ENCODE measurements at regions not wholly inside any gene's neighbourhood (a gene's known extent, or its start where the extent isn't known, plus 50 kb on each side); places are given as distances from the start of the nearest gene placed in this dataset.

DNA sequence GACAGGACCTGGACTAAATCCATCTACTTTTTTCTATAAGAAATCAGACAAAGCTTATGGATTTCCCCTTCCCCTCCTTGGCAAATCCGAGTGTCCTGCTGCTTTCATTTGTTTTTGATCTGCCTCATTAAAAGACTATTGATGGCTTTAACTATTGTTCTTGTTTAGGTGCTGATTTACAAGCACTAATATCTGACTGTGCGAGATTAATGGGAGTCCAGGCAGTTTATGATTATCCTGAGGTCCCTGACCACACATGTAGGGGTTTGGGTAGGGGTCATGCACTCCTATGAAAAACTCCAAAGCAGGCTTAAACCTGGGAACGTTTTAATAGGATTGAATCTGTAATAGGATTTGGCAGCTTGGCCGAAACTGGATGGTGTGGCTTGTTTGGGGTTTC, 317.5 kb upstream of the POU3F2 start:
- Histone ChIP-seq H3K4me3 (no peak overlapping the region), H3K27me3 (no peaks in the 10 kb centered on the region), H3K4me1 (no peaks in the 10 kb centered on the region), H3K9me3 (no peaks in the 10 kb centered on the region), H3K36me3 (ENCODE audit: low read depth, missing control alignments) (no peaks in the 10 kb centered on the region), H3K27ac (no peak overlapping the region)
- intact Hi-C loops (cut with DNase I; ENCODE audit: low total_unique reads): no loop called here
- TF ChIP-seq, protein P1, sequence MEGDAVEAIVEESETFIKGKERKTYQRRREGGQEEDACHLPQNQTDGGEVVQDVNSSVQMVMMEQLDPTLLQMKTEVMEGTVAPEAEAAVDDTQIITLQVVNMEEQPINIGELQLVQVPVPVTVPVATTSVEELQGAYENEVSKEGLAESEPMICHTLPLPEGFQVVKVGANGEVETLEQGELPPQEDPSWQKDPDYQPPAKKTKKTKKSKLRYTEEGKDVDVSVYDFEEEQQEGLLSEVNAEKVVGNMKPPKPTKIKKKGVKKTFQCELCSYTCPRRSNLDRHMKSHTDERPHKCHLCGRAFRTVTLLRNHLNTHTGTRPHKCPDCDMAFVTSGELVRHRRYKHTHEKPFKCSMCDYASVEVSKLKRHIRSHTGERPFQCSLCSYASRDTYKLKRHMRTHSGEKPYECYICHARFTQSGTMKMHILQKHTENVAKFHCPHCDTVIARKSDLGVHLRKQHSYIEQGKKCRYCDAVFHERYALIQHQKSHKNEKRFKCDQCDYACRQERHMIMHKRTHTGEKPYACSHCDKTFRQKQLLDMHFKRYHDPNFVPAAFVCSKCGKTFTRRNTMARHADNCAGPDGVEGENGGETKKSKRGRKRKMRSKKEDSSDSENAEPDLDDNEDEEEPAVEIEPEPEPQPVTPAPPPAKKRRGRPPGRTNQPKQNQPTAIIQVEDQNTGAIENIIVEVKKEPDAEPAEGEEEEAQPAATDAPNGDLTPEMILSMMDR (IDR thresholded peaks at IDR 0.05): no peak
- DNase-seq: no peak
- WGBS, 2 donors: 34 to 35% methylated on average over 4 of the region's 4 CpGs

DNA sequence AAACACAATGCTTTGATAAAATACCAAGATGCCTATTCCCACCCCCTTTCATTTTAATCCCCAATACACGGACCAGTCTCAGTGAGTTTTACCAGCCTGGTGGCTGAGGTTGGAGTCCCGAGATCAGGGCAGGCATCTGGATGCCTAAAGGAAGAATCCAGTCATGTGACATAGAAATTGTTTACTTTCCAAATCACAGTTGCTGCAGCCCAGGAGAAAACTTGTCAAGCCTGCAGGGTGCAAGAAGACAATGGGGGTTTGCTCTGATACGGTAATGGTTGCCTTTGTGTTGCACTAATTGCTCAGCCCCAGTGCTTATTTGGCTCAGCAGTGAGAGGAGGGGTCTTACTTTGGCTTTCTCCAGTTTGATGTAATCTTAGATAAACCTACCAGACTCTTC, 308.5 kb upstream of the POU3F2 start:
- intact Hi-C loops (cut with DNase I; ENCODE audit: low total_unique reads): no loop called here
- TF ChIP-seq, protein P1 (IDR thresholded peaks at IDR 0.05): no peak
- no peak for TF ChIP-seq POLR2A (IDR thresholded peaks at IDR 0.05)
- 44 to 75% methylated on average over 2 to 3 of the region's 3 CpGs for whole genome bisulfite sequencing, 2 donors

DNA sequence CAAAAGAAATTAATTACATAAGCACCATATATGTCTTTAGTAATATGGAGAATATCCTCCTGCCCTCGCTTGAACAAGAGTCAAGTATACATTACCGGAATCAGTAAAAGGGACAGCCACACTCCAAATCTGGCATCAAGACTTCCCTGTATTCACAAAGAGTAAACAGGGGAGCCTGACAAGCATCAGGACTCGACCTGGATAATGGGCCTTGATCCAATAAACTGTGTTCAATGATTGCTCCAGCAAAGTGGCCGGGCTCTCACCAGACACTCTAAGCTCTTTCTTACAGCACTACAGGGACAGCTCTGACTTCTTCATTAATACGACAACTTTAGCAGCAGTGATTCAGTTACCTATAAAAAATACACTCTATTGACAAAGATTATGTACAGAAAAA, 307.9 kb upstream of the POU3F2 start:
- Histone ChIP-seq H3K4me3 (no peak overlapping the region), H3K36me3 (ENCODE audit: low read depth, missing control alignments) (no peaks in the 10 kb centered on the region), H3K9me3 (no peaks in the 10 kb centered on the region), H3K27ac (no peak overlapping the region), H3K27me3 (no peaks in the 10 kb centered on the region), H3K4me1 (no peaks in the 10 kb centered on the region)
- no peak for DNase-seq
- WGBS, 2 donors: 71 to 74% methylated on average over 5 of the region's 5 CpGs
- TF ChIP-seq, protein P1 (IDR thresholded peaks at IDR 0.05): no peak
- intact Hi-C loops (cut with DNase I; ENCODE audit: low total_unique reads): no loop called here

More for the DNA sequence above, 308.5 kb upstream of the POU3F2 start:
- no peak for DNase-seq
- Histone ChIP-seq H3K27me3 (no peaks in the 10 kb centered on the region), H3K27ac (no peak overlapping the region), H3K4me3 (no peak overlapping the region), H3K9me3 (no peaks in the 10 kb centered on the region), H3K4me1 (no peaks in the 10 kb centered on the region), H3K36me3 (ENCODE audit: low read depth, missing control alignments) (no peaks in the 10 kb centered on the region)

DNA sequence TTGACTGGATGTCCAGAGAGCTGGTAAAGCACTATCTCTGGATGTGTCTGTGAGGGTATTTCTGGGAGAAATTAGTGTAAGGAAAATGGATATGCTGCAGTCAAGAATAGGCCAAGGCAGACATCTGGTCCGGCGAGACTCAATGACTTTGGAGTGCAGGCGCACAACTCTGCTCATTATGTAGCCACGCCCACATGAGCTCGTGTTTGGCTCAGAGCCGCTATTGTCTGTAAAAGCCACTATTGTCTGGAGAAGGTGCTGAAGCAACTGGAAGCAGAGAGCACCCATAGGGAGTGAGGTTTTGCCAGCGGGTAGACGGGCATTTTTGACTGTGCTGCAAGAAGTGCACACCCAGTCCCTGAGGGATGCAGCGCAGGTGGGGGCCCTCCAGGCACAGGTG, 305.0 kb upstream of the POU3F2 start:
- WGBS, 2 donors: 69 to 83% methylated on average over 9 of the region's 9 CpGs
- Histone ChIP-seq H3K36me3 (ENCODE audit: low read depth, missing control alignments) (no peaks in the 10 kb centered on the region), H3K27me3 (no peaks in the 10 kb centered on the region), H3K4me3 (no peak overlapping the region), H3K4me1 (no peaks in the 10 kb centered on the region), H3K9me3 (no peaks in the 10 kb centered on the region), H3K27ac (no peak overlapping the region)
- intact Hi-C loops (cut with DNase I; ENCODE audit: low total_unique reads): no loop called here
- no peak for DNase-seq
- TF ChIP-seq, protein P1 (IDR thresholded peaks at IDR 0.05): no peak
- no peak for TF ChIP-seq POLR2A (IDR thresholded peaks at IDR 0.05)

DNA sequence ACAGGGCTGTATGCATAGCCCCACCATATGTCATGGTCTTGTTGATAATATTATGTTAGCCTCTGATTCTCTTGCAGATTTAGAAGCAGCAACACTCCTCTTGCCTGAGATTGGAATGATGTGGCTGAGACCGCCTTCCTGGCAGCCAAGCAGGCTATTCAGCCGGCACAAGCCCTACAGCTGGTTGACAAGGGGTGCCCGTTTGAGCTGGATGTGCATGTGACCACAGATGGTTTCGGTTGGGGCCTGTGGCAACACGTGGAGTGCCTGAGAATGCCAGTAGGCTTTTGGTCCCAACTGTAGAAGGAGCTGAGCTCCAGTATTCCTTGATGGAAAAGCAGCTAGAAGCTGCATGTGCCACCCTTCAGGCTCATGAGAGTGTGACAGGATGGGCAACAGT, 303.6 kb upstream of the POU3F2 start:
- H3K9me3 ChIP-seq: no peaks in the 10 kb centered on the region
- no peak overlapping the region for H3K27ac ChIP-seq
- no peak overlapping the region for H3K4me3 ChIP-seq
- H3K36me3 ChIP-seq (ENCODE audit: low read depth, missing control alignments): no peaks in the 10 kb centered on the region
- no peak for TF ChIP-seq POLR2A (IDR thresholded peaks at IDR 0.05)
- no peaks in the 10 kb centered on the region for H3K27me3 ChIP-seq
- no peak for DNase-seq
- no peaks in the 10 kb centered on the region for H3K4me1 ChIP-seq
- intact Hi-C loops (cut with DNase I; ENCODE audit: low total_unique reads): no loop called here
- WGBS, 2 donors: 40 to 81% methylated on average over 2 to 5 of the region's 5 CpGs

Data from testis (tissue), 2 donors.